ENCODE measurements at regions not wholly inside any gene's neighbourhood (a gene's known extent, or its start where the extent isn't known, plus 50 kb on each side); places are given as distances from the start of the nearest gene placed in this dataset.
"Not testable (repeated sequence)": the region's sequence is repeated elsewhere in the genome, so short reads cannot be mapped to it uniquely, and the experiment has no call there.

DNA sequence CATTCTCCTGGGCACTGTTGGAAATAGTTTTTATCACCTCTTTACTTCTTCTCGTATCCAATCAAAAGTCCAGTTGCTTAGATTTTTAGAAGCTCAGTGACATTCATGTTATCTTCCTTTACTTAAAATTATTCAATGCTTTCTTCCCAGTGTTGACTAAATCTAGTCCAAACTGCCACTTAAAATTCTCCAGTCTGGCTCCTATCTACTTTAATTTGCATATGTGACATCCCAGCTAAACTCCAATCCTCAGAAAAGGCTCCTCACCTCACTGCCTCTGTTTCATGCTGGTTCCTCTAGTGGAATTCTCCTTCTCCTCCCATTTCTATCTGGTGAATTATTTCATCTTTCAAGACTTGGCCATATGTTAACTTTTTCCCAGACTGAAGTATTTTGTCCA, 1238.7 kb upstream of the WWC1 start:
- no peak for DNase-seq

DNA sequence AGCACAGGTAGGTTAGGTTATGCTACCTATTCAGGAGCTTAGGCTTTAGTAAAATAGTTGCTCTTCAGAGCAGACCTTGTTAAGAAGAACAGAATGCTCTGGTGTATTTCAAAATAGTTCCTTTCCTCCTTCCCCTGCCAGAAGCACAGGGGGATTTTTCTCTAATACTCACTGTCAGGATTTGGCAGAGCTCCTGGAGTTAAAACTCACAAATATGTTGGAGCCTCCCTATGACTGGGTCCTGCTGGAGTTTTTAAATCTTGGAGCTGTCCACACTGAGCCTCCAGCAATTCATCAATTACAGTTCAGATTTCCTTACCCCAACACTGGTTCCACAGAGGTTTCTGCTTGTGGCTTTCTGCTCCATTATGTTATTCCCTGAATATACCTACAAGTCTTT, 1233.8 kb upstream of the WWC1 start:
- no peak for DNase-seq

GRCh38 chr5:167061695-167062094, 1229.8 kb upstream of the WWC1 start:
- DNase-seq = no peak

GRCh38 chr5:167063116-167063515, 1228.3 kb upstream of the WWC1 start:
- no peak for DNase-seq

GRCh38 chr5:167063788-167064187, 1227.7 kb upstream of the WWC1 start:
- peak in 1 of 2 experiments; percentile 9 for DNase-seq

DNA sequence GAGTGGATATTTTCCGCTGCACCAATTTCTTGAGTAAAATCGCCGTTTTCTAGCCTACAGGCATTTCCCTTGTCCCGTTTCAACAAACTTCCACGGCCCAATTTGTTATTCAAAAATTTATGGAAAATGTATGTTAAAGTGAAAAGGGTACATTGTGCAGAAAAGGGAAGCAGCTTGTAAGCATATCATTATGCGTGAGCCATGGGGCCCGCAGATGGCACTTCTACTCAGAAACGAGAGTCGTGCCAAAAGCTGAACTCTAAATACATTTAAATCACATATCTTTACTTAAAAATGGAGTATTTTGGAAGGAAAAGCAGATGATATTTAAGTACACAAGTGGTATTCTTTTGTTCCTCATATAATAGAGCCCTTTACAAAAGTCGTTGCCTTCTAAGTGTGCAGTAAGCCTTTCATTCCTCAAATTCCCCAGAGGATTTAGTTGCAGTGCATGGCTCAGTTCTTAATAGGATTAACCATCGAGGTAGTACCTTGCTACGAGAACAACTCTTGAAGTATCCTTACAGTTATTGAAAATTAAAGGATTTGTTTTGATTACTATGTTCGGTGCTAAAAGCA, 1227.2 kb upstream of the WWC1 start:
- no peak for DNase-seq

DNA sequence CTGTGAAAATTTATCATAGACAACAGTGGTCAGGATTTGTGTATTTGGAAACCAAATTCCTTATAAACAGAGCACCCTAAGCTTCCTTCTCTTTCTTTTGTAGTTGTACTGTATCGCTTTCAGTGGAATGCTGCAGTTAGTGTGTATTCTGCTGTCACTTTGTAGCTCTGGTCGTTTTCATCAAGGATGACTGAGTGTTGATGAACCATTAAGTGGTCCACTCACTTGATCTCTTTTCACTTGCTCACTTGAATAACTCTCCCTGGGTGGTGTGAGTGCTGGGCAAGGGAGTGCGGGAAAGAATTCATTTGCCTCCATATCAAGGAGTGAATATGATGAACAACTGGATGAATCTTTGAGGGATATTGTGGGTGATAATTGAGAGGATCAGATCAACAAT, 1225.7 kb upstream of the WWC1 start:
- DNase-seq = no peak

DNA sequence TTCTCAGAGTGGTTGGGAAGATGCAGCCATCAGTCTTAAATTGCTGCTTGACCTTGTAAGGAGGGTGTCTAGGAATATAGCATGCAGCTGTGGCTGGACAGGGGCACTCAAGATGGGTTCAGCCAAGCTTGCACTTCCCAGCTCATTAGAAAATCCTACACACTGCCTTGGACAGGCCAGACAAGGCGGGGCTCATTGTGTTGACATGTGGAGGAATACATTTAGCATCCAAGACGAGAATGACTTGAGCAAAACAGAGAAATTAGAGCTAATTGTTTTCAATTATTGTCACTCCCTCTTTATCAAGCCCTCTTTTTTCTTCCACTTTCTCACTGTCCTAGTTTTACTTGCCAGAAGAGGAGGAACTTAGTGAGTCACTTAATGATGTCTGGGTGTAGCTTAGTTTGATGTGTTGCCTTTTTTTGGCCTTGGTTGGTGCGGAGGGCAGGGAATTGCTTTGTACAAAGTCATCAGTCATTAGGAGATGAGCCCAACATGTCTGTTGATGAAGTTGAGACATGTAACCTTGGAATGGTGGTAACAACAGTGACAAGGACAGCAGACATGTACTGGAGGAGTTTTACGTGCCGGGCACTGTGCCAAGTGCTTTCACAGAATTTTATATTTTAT, 1219.3 kb upstream of the WWC1 start:
- DNase-seq = no peak

DNA sequence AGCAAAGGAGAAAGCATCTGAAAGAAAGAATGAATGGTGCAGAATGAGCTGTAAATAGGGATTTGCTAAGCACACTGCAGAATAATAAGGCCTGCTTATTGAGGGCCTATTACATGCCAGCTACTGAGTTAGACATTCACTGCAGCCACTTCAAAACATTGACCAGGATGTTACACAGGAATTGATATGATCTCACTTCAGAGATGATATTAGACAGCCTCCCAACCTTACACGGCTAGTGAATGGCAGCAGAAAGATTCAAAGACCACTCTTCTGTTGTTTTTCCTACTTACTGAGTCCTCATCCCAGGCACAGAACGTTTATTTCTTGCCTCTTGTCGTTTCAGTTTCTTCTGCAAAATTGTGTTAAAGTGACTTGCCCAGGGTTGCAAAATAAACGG, 1209.9 kb upstream of the WWC1 start:
- no peak for DNase-seq

GRCh38 chr5:167096816-167097215, 1194.6 kb upstream of the WWC1 start:
- DNase-seq = no peak

DNA sequence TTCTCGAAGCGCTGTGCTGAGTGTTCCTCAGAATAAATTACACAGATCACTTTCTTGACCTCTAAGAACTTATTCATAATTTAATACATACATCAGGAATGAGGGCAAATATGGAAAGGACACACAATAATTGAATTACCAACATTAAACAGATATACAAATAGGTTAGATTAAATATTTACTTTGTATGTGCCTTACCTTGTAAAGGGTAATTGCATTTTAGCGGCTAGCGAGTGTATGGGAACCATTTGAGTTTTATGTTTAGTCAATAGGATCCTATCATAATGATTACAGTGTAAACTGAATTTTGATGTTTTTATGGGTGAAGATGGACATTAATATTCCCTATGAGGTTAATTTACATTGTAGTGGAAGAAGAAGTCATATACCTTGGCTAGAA, 1187.1 kb upstream of the WWC1 start:
- DNase-seq = no peak

GRCh38 chr5:167105941-167106340, 1185.5 kb upstream of the WWC1 start:
- no peak for DNase-seq

- no peak for DNase-seq
Measured at GRCh38 chr5:167107684-167108083, 1183.8 kb upstream of the WWC1 start.

GRCh38 chr5:167108266-167108665, 1183.2 kb upstream of the WWC1 start:
- not testable (repeated sequence) for DNase-seq

- no peak for DNase-seq
Measured at GRCh38 chr5:167112556-167112955, 1178.9 kb upstream of the WWC1 start.

DNA sequence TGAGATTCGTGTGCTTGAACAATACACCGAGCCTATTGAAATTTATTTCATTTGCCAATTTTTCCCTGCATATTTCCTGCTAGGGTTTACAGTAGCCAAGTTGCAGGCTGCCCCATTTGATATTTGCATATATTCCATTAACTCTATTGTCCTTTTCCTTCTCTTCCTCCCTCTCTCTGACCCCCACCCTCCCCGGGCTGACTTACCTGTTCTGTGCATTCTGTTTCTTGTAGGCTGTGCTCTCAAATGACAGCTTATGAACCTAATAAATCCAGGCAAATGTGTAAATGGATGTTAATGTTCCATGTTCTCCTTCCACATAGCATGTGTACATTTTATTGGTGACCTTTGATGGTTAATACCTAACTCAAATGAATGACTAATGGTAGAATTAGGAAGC, 1169.2 kb upstream of the WWC1 start:
- DNase-seq = no peak

DNA sequence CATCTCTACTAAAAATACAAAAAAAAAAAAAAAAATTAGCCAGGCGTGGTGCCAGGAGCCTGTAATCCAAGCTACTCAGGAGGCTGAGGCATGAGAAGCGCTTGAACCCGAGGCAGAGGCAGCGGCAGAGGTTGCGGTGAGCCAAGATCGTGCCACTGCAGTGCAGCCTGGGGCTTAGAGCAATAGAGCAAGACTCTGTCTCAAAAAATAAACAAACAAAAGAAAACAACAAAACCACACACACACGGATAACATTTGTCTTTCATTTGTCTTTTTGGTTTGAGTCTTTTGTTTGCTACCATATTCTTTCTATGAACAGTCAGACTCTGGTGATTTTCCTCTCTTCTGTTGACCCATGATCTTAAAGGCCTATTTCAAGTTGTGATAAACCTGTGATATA, 1168.3 kb upstream of the WWC1 start:
- no peak for DNase-seq

DNA sequence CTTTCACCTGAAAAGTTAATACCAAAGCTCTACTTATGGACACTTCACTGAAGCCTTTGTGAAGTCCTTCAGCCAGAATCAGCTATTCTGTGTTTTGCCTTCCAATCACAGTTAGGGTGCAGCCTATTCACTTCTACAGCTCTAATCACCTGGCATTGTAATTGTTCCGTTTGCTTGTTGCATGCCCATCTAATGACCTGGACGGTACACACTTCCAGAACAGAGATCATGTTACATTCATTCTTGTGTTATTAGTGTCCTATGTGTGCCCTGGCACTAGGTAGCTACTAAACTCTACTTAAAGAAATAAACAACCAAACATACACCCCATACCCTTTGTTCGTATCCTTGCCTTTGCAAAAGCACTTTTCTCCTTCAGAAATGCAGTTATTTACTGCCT, 1162.9 kb upstream of the WWC1 start:
- no peak for DNase-seq

GRCh38 chr5:167140548-167141291, 1150.7 kb upstream of the WWC1 start:
- DNase-seq = no peak

DNA sequence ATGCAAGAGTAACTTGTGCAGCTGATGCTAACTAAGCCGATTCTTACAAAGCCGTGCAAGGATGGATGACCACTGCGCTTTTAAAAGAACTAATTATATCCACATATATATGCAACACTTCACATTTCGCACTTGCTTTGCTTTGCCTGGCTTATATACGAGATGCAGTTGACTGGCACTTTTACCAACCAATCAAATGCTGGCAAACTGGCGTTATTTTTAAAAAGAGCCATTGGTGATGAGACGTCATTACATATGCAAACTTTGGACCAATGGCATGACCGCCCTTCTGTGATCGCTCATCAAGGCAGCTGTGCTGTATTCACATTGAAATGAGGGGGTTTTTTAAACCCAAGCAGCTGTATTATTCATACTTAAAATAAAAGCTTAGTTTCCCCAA, 1147.7 kb upstream of the WWC1 start:
- no peak for DNase-seq

DNA sequence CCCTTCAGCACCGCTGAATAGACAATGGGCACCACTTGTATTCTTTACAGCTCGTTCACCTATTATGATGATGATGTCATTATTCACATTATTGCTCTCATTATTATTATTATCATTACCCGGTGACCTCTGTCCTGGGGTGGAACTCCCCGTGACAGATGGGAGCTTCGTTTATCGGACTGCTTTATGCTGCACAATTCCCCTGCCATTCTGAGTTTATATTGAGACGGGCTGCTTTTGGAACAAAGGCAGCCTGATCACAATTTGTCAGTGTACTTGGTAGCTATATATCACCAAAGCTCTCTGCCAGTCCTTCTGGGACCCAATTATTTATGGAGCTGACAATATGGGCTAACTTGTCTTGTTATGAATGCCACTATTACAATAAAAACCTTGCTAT, 1145.6 kb upstream of the WWC1 start:
- DNase-seq = no peak

DNA sequence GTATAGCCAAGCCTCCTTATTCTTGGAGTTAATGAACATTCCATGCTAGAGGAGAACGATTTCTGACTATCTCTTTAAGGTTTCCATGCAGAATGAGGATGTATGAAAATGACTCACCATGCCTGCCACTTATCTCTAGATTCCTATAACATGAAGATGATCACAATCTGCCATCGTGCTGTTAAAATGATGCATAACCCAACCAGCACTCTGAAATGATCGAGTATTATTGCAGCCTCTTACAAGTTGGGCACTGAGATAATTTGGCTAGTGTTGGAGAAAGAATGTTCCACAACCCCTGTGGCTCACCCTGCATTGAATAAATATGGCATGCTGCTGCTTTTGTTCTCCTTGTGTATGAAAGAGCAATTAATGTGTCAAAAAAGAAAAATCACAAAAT, 1143.6 kb upstream of the WWC1 start:
- DNase-seq = no peak

- DNase-seq = no peak
Measured at GRCh38 chr5:167150661-167151060, 1140.8 kb upstream of the WWC1 start.

GRCh38 chr5:167152561-167152960, 1138.9 kb upstream of the WWC1 start:
- no peak for DNase-seq
